ENCODE measurements at regions not wholly inside any gene's neighbourhood (a gene's known extent, or its start where the extent isn't known, plus 50 kb on each side); places are given as distances from the start of the nearest gene placed in this dataset.

DNA sequence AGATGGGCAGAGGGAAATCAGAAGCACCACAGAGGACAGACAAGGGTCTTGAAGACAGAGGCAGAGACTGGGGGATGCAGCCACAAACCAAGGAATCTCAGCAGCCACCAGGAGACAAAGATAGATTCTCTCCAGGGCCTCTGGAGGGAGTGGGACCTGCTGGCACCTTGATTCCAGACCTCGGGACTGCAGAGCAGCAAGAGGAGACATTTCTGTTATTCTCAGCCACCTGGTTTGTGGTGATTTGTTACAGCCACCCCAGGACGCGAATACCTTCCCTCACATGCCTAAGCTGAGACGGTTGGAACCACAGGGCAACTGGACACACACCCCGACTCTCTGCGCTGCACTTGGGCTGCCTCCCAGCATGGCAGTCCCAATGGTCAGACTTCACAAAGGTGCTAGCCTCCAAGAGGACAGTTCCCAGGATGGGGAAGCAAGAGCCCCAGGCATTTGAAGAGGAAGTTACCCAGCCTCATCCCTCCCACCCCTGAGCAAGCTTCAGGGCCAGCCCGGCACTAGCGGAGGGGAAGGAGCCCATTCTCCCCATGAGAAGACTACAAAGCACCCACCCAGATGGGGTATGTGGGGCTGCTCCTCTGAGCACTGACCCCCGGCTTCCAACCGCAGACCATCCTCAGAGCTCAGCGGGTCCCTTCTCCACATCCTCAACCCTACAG is 104.6 kb upstream of the INSIG1 start:
- TF ChIP-seq, protein P1, sequence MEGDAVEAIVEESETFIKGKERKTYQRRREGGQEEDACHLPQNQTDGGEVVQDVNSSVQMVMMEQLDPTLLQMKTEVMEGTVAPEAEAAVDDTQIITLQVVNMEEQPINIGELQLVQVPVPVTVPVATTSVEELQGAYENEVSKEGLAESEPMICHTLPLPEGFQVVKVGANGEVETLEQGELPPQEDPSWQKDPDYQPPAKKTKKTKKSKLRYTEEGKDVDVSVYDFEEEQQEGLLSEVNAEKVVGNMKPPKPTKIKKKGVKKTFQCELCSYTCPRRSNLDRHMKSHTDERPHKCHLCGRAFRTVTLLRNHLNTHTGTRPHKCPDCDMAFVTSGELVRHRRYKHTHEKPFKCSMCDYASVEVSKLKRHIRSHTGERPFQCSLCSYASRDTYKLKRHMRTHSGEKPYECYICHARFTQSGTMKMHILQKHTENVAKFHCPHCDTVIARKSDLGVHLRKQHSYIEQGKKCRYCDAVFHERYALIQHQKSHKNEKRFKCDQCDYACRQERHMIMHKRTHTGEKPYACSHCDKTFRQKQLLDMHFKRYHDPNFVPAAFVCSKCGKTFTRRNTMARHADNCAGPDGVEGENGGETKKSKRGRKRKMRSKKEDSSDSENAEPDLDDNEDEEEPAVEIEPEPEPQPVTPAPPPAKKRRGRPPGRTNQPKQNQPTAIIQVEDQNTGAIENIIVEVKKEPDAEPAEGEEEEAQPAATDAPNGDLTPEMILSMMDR (optimal IDR thresholded peaks at IDR 0.05 in 1 of 3, IDR thresholded peaks at IDR 0.05 in 1 of 3, conservative IDR thresholded peaks at IDR 0.05 in 1 of 3; ENCODE audit: extremely low read depth in 1 of 3, insufficient read depth in 2 of 3, low read length in 3 of 3) = no peak
- no peak for TF ChIP-seq EZH2 (IDR thresholded peaks at IDR 0.05; ENCODE audit: low read length)

Data from keratinocyte (primary cell).